ENCODE measurements at regions not wholly inside any gene's neighbourhood (a gene's known extent, or its start where the extent isn't known, plus 50 kb on each side); places are given as distances from the start of the nearest gene placed in this dataset.
"Not testable (repeated sequence)": the region's sequence is repeated elsewhere in the genome, so short reads cannot be mapped to it uniquely, and the experiment has no call there.

GRCh38 chr21:24514081-24514733 lies 1093.1 kb downstream of the MRPL39 start:
- no peaks in the 10 kb centered on the region for H3K36me3 ChIP-seq (ENCODE audit: control insufficient read depth in 2 of 2, insufficient read depth in 1 of 2, low read length in 2 of 2)
- no peak overlapping the region for H3K4me3 ChIP-seq (ENCODE audit: low read depth, low read length)
- TF ChIP-seq ZNF654 (tag by site-specific recombination; IDR thresholded peaks at IDR 0.05; ENCODE audit: low read depth): peak; percentile 59
- TF ChIP-seq ZNF785 (tag by site-specific recombination; IDR thresholded peaks at IDR 0.05): no peak
- H3K4me1 ChIP-seq (ENCODE audit: control insufficient read depth, insufficient read depth, low read length): no peaks in the 10 kb centered on the region
- no peaks in the 10 kb centered on the region for H3K9me3 ChIP-seq (ENCODE audit: control insufficient read depth, insufficient read depth, low read depth, low read length)
- ChIA-PET POLR2A (no interaction called here), CTCF (interaction anchor here (0.6 to 1.0 kb wide), 2 partner anchors 139 to 546 kb away, joined by 3 read pairs; no protein-coding TSS in a partner anchor)
- H3K27ac ChIP-seq (ENCODE audit: extremely low read depth, low read depth, low read length): no peak overlapping the region

- TF ChIP-seq PRDM6 (tag by site-specific recombination; IDR thresholded peaks at IDR 0.05) (no peak), ZNF16 (tag by site-specific recombination; IDR thresholded peaks at IDR 0.05; ENCODE audit: low read depth) (no peak), ZNF223 (tag by site-specific recombination; IDR thresholded peaks at IDR 0.05) (no peak), KLF7 (tag by site-specific recombination; IDR thresholded peaks at IDR 0.05; ENCODE audit: borderline replicate concordance) (no peak), ZNF768 (tag by site-specific recombination; IDR thresholded peaks at IDR 0.05) (no peak), ZNF19 (tag by site-specific recombination; IDR thresholded peaks at IDR 0.05; ENCODE audit: low read depth) (no peak), SETDB1 (IDR thresholded peaks at IDR 0.05; ENCODE audit: insufficient read length, low read length) (no peak)
- H3K4me3 ChIP-seq (ENCODE audit: low read depth, low read length): no peak overlapping the region
- H3K4me1 ChIP-seq (ENCODE audit: control insufficient read depth, insufficient read depth, low read length): no peaks in the 10 kb centered on the region
- POLR2A ChIA-PET: no interaction called here
- no peaks in the 10 kb centered on the region for H3K36me3 ChIP-seq (ENCODE audit: control insufficient read depth in 2 of 2, insufficient read depth in 1 of 2, low read length in 2 of 2)
- CTCF ChIA-PET: no interaction called here
- no peak overlapping the region for H3K27ac ChIP-seq (ENCODE audit: extremely low read depth, low read depth, low read length)
- H3K9me3 ChIP-seq (ENCODE audit: control insufficient read depth, insufficient read depth, low read depth, low read length): no peaks in the 10 kb centered on the region
Observed at GRCh38 chr21:24509131-24509530, 1098.2 kb downstream of the MRPL39 start.

GRCh38 chr21:24486973-24487372 lies 1120.3 kb downstream of the MRPL39 start:
- Histone ChIP-seq H3K4me3 (ENCODE audit: low read depth, low read length) (no peak overlapping the region), H3K36me3 (ENCODE audit: control insufficient read depth in 2 of 2, insufficient read depth in 1 of 2, low read length in 2 of 2) (no peaks in the 10 kb centered on the region), H3K27ac (ENCODE audit: extremely low read depth, low read depth, low read length) (no peak overlapping the region), H3K4me1 (ENCODE audit: control insufficient read depth, insufficient read depth, low read length) (no peaks in the 10 kb centered on the region), H3K9me3 (ENCODE audit: control insufficient read depth, insufficient read depth, low read depth, low read length) (no peaks in the 10 kb centered on the region)
- ChIA-PET CTCF (interaction anchor here (0.6 kb wide), 1 partner anchor 505 kb away, joined by 3 read pairs; no protein-coding TSS in a partner anchor), POLR2A (no interaction called here)
- TF ChIP-seq CTCF (tag by site-specific recombination; IDR thresholded peaks at IDR 0.05): no peak

- POLR2A ChIA-PET; H3K9me3 ChIP-seq (ENCODE audit: control insufficient read depth, insufficient read depth, low read depth, low read length); H3K36me3 ChIP-seq (ENCODE audit: control insufficient read depth in 2 of 2, insufficient read depth in 1 of 2, low read length in 2 of 2); H3K4me1 ChIP-seq (ENCODE audit: control insufficient read depth, insufficient read depth, low read length); H3K27ac ChIP-seq (ENCODE audit: extremely low read depth, low read depth, low read length); CTCF ChIA-PET; H3K4me3 ChIP-seq (ENCODE audit: low read depth, low read length): not testable (repeated sequence)
Observed at GRCh38 chr21:24483361-24483760, 1123.9 kb downstream of the MRPL39 start.

GRCh38 chr21:24470852-24471251 lies 1136.4 kb downstream of the MRPL39 start:
- no peaks in the 10 kb centered on the region for H3K4me1 ChIP-seq (ENCODE audit: control insufficient read depth, insufficient read depth, low read length)
- H3K9me3 ChIP-seq (ENCODE audit: control insufficient read depth, insufficient read depth, low read depth, low read length): no peaks in the 10 kb centered on the region
- ChIA-PET POLR2A (no interaction called here), CTCF (no interaction called here)
- H3K27ac ChIP-seq (ENCODE audit: extremely low read depth, low read depth, low read length): no peak overlapping the region
- TF ChIP-seq ZFP69B (tag by site-specific recombination; IDR thresholded peaks at IDR 0.05) (no peak), OVOL3 (tag by site-specific recombination; IDR thresholded peaks at IDR 0.05) (no peak), ZNF211 (tag by site-specific recombination; IDR thresholded peaks at IDR 0.05; ENCODE audit: low read depth) (no peak), SP2 (tag by site-specific recombination; IDR thresholded peaks at IDR 0.05) (no peak), ZNF202 (tag by site-specific recombination; IDR thresholded peaks at IDR 0.05; ENCODE audit: borderline replicate concordance) (no peak), INSM2 (tag by site-specific recombination; IDR thresholded peaks at IDR 0.05) (no peak), ZNF596 (tag by site-specific recombination; IDR thresholded peaks at IDR 0.05) (no peak)
- H3K4me3 ChIP-seq (ENCODE audit: low read depth, low read length): no peak overlapping the region
- no peaks in the 10 kb centered on the region for H3K36me3 ChIP-seq (ENCODE audit: control insufficient read depth in 2 of 2, insufficient read depth in 1 of 2, low read length in 2 of 2)

All from HEK293 (cell line).